HepG2 (cell line): ENCODE measurements at regions not wholly inside any gene's neighbourhood (a gene's known extent, or its start where the extent isn't known, plus 50 kb on each side); places are given as distances from the start of the nearest gene placed in this dataset.

ENCODE experiments used
- ATAC-seq: fragments of 200-7000 bp; cut with Tn5 transposase; 3 replicates; pipeline ENCODE4 v1.9.1; 2020; ENCODE audit warnings: mild to moderate bottlenecking, moderate library complexity
- BruUV-seq: library from RNA; stranded (reverse); fragments of 400-500 nt; replicated peaks from 2 replicates; lab custom pipeline; 2021; lab: Mats Ljungman, UMichigan
- CTCF ChIA-PET: fragments of 300-600 bp; formaldehyde crosslinking; extraction: SDS; loops from one replicate; lab custom pipeline; 2021; ENCODE audit warnings: low total read pairs, inconsistent platforms, low intra/inter-chr PET ratio; lab: Yijun Ruan, JAX
- POLR2A ChIA-PET: fragments of 350-600 bp; sonication (Branson Sonifier 250); formaldehyde crosslinking; loops from one replicate; lab custom pipeline; 2020; ENCODE audit warnings: antibody characterized with exemption, inconsistent platforms; lab: Yijun Ruan, JAX
- DNase-seq: peaks from one replicate; pipeline ENCODE4 v3.0.0-alpha.2; 2015; ENCODE audit warnings: low spot score
- FAIRE-seq: peaks from 3 replicates; lab custom pipeline; 2011; peaks lifted over from hg19 to GRCh38; lab: Jason Lieb, UNC
- H2AFZ ChIP-seq: one replicate; pipeline ENCODE4 v1.6.1; 2011; ENCODE audit warnings: low read length, inconsistent platforms
- H3K27ac ChIP-seq: fragments of 300-600 bp; 3 replicates; pipeline ENCODE4 v1.8.0; 2011; ENCODE audit warnings: mixed run types, mild to moderate bottlenecking, mixed read lengths, low read length, inconsistent platforms; ENCODE audit not compliant: insufficient read depth; ENCODE audit errors: extremely low read length
- H3K27me3 ChIP-seq, 2 experiments: fragments of 200-600 bp in 1 of 2; 2 replicates in 1 of 2; 3 replicates in 1 of 2; pipeline versions ENCODE4 v1.6.0 to v1.8.0; 2011; ENCODE audit warnings: low read length in 2 of 2, mild to moderate bottlenecking in 2 of 2, moderate library complexity in 2 of 2, inconsistent platforms in 1 of 2; ENCODE audit not compliant: insufficient read depth in 2 of 2, control insufficient read depth in 1 of 2
- H3K36me3 ChIP-seq, 2 experiments: fragments of 200-600 bp in 1 of 2; replicated peaks in 1 of 2; 2 replicates in 1 of 2; 3 replicates in 1 of 2; pipeline versions ENCODE4 v1.5.1 to v1.8.0; 2011; ENCODE audit warnings: low read length in 2 of 2, inconsistent platforms in 1 of 2; ENCODE audit not compliant: insufficient read depth in 2 of 2, control insufficient read depth in 1 of 2
- H3K4me1 ChIP-seq: 2 replicates; pipeline ENCODE4 v1.5.1; 2012; ENCODE audit warnings: low read length, inconsistent platforms; ENCODE audit not compliant: insufficient read depth
- H3K4me2 ChIP-seq: 2 replicates; pipeline ENCODE4 v1.6.0; 2011; ENCODE audit warnings: low read depth, low read length, inconsistent platforms
- H3K4me3 ChIP-seq, 3 experiments: fragments of 200-600 bp in 1 of 3; sonication (generic), shearing (Covaris generic) in 1 of 3; replicated peaks in 1 of 3; 2 replicates each; pipeline ENCODE4 v1.5.1; 2011 to 2016; ENCODE audit warnings: low read length in 3 of 3, inconsistent platforms in 2 of 3, low read depth in 2 of 3, mild to moderate bottlenecking in 2 of 3, control low read depth in 1 of 3, mixed read lengths in 1 of 3; ENCODE audit not compliant: insufficient read depth in 1 of 3
- H3K79me2 ChIP-seq: one replicate; pipeline ENCODE4 v1.6.1; 2011; ENCODE audit warnings: low read length, inconsistent platforms; ENCODE audit not compliant: insufficient read depth
- H3K9ac ChIP-seq: 2 replicates; pipeline ENCODE4 v1.6.0; 2011; ENCODE audit warnings: mild to moderate bottlenecking, low read depth, low read length, inconsistent platforms; ENCODE audit not compliant: insufficient read depth
- H3K9me3 ChIP-seq: 2 replicates; pipeline ENCODE4 v1.5.1; 2012; ENCODE audit warnings: mild to moderate bottlenecking, low read length
- H4K20me1 ChIP-seq: 2 replicates; pipeline ENCODE4 v1.6.0; 2011; ENCODE audit warnings: inconsistent platforms, mild to moderate bottlenecking, low read length, moderate library complexity; ENCODE audit not compliant: insufficient read depth
- E2F2 ChIP-seq: sonication (generic); formaldehyde crosslinking; IDR thresholded peaks from 2 replicates; pipeline ENCODE4 v1.4.0; 2020; ENCODE audit warnings: missing genetic modification reagents, borderline replicate concordance
- MTA3 ChIP-seq: sonication (generic); formaldehyde crosslinking; IDR thresholded peaks from 2 replicates; pipeline ENCODE4 v1.4.0; 2020; ENCODE audit warnings: missing genetic modification reagents
- NCOA2 ChIP-seq: sonication (generic); formaldehyde crosslinking; IDR thresholded peaks from 2 replicates; pipeline ENCODE4 v1.8.0; 2022; ENCODE audit warnings: inconsistent platforms
- SPEN ChIP-seq: sonication (generic); formaldehyde crosslinking; IDR thresholded peaks from 2 replicates; pipeline ENCODE4 v1.5.1; 2020; ENCODE audit warnings: low read depth, mild to moderate bottlenecking, missing genetic modification reagents
- ZBTB38 ChIP-seq: sonication (generic); formaldehyde crosslinking; IDR thresholded peaks from 2 replicates; pipeline ENCODE4 v1.5.1; 2020; ENCODE audit warnings: mild to moderate bottlenecking, missing genetic modification reagents
- ZNF512B ChIP-seq: sonication (generic); formaldehyde crosslinking; IDR thresholded peaks from 2 replicates; pipeline ENCODE4 v1.5.1; 2020; ENCODE audit warnings: missing genetic modification reagents, mild to moderate bottlenecking, borderline replicate concordance
- ZNF691 ChIP-seq: sonication (generic); formaldehyde crosslinking; IDR thresholded peaks from 2 replicates; pipeline ENCODE4 v1.4.0; 2020; ENCODE audit warnings: missing genetic modification reagents, low read depth, mild to moderate bottlenecking, borderline replicate concordance
- ZNF747 ChIP-seq: sonication (generic); formaldehyde crosslinking; IDR thresholded peaks from 2 replicates; pipeline ENCODE4 v1.8.1; 2023; ENCODE audit warnings: missing genetic modification reagents, mild to moderate bottlenecking, borderline replicate concordance
- ZNF780A ChIP-seq: sonication (generic); formaldehyde crosslinking; IDR thresholded peaks from 2 replicates; pipeline ENCODE4 v1.8.0; 2022; ENCODE audit warnings: mild to moderate bottlenecking, missing genetic modification reagents, moderate library complexity
- WGBS: methylation state at CpG from one replicate; pipeline ENCODE4 v1.1.6; 2017; ENCODE audit warnings: low lambda C conversion rate; 5-methylcytosine and 5-hydroxymethylcytosine counted together
- in situ Hi-C: cut with HindIII; loops from 2 replicates; pipeline ENCODE4 v1.10.0; 2017; ENCODE audit warnings: low pct_unique_long_range_greater_than_20kb; ENCODE audit not compliant: extremely low pct_ligation_motif_present
- intact Hi-C: fragments of 100-400 bp; cut with micrococcal nuclease; formaldehyde crosslinking; loops from one replicate; pipeline ENCODE4 v1.10.0; 2022; ENCODE audit not compliant: unreplicated experiment

- in situ Hi-C loops, result no loop called here
- TF ChIP-seq MTA3 (CRISPR knock-in tag) (no peak), ZNF780A (CRISPR knock-in tag) (no peak), SPEN (CRISPR knock-in tag) (no peak), ZNF512B (no peak), NCOA2 (CRISPR knock-in tag) (no peak), ZBTB38 (CRISPR knock-in tag) (no peak), ZNF691 (no peak), ZNF747 (no peak), E2F2 (CRISPR knock-in tag) (no peak)
- TF ChIP-seq, all 625 proteins: peak for 0
- H3K9ac ChIP-seq, result no peak overlapping the region
- H3K36me3 ChIP-seq, result no peaks in the 10 kb centered on the region
- no peak for DNase-seq
- no peaks in the 10 kb centered on the region for H3K27me3 ChIP-seq
- peaks cover 78% of the 10 kb centered on the region for H3K9me3 ChIP-seq
- ATAC-seq, result no peak
- CTCF ChIA-PET, result no interaction called here
- H3K4me2 ChIP-seq, result no peak overlapping the region
- H2AFZ ChIP-seq, result no peak overlapping the region
- WGBS, result 14% methylated on average over 2 of the region's 2 CpGs
- intact Hi-C loops, result no loop called here
- POLR2A ChIA-PET, result no interaction called here
- no peak overlapping the region for H3K4me3 ChIP-seq
- BruUV-seq, result no TSS peak
- no peaks in the 10 kb centered on the region for H4K20me1 ChIP-seq
- FAIRE-seq, result no peak
- H3K79me2 ChIP-seq, result no peaks in the 10 kb centered on the region
- no peak overlapping the region for H3K27ac ChIP-seq
- H3K4me1 ChIP-seq, result no peaks in the 10 kb centered on the region
These were observed 805.9 kb upstream of the CITED2 start for GRCh38 chr6:140180306-140180705.
